GM19351 (cell line): ENCODE measurements at regions not wholly inside any gene's neighbourhood (a gene's known extent, or its start where the extent isn't known, plus 50 kb on each side); places are given as distances from the start of the nearest gene placed in this dataset.
A peak's percentile ranks its signal among the peaks of the same experiment; 100 is the strongest.
"Not testable (repeated sequence)": the region's sequence is repeated elsewhere in the genome, so short reads cannot be mapped to it uniquely, and the experiment has no call there.

ENCODE experiments used
- ATAC-seq: cut with Tn5 transposase; IDR thresholded peaks from one replicate; pipeline ENCODE4 v1.9.1; 2021; ENCODE audit warnings: mild to moderate bottlenecking, moderate library complexity; ENCODE audit not compliant: unreplicated experiment

DNA sequence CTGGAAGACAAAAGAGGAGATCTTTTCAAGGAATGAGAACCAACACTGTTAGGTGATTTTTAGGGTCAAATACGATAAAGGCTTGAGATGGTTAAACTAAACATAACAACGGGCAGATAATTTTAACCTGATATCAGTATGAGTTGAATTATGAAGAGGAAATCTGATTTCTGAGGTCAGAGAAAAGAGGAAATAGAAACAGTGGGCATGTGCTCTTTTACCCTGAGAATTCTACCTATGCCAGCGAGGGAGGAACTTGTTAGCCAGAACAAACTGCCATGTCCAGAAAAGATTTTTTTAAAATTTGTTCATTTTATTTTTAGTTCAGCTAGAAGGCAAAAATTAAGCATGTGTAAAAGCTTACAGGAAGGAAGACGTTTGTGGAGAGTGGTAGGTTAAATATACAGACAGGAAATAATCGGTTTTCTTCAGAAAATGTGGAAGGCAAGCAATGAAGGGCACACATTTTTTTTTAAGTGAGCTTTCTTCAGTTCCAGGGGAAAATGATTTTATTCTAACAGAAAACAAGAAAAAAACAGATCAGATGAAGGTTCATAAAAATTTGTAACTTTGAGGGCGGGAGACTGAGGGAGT lies 1745.3 kb downstream of the MRPL39 start:
- no peak for ATAC-seq

DNA sequence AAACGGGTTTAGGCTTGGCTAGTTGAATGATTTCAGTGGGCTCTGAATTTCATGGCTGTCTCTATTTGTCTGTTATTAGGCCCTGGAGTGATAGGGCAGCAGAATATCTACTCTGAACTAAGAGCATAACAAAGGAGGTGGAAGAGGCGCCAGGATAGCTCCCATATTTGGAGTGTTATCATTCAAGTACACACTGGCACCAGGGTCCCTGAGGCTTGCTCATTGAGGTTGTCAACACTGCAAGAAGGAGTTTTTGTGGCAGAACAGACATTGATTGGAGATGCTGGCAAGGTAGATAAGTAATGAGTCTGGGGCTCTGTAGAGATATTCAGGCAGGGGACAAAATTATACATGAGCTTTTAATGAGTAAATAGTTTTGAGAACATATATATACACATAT lies 1748.4 kb downstream of the MRPL39 start:
- no peak for ATAC-seq

DNA sequence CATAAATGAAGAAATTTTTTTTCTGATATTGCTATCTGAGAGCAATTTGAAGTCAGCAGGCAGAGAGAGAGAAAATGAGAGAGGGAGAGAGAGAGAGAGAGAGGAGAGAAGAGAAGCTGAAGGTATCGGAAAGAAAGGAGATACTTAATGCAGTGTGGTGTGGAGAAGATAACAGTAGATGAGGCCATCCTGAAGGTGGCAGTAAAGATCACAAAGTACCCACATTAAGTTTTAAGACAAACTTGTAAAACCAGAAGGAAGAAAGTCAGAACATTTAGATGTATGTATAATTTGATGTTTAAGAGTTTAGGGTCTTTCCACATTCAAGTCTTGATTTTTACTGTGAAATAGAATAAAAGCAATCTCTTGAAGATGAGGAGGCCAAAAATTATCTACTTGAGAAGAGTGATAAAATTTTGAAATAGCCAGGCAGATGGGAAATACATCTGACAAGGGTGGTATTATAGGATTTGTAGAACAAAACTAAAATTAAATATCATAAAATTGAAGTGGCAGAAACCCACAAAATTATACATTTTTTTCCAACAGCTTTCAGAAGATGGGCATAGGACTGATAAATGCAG lies 1753.4 kb downstream of the MRPL39 start:
- ATAC-seq: peak; percentile 79

DNA sequence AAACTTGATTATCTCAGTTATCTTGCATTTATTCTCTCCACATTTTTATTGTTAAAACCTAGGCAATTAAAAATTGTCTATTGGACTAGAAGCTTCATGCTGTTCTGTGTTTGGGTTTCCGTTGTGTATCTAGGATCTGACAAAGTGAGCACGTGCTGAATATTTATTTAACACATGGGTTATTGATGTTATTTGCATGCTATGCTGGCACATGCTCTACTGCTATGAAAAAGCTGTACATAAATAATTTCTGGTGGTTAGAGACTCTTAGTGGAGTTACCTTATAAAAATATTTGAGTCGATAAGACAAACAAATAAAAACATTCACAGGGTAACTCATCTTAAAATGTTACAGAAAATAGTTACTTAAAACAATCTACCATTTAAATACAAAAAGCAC lies 1769.7 kb downstream of the MRPL39 start:
- ATAC-seq: no peak

DNA sequence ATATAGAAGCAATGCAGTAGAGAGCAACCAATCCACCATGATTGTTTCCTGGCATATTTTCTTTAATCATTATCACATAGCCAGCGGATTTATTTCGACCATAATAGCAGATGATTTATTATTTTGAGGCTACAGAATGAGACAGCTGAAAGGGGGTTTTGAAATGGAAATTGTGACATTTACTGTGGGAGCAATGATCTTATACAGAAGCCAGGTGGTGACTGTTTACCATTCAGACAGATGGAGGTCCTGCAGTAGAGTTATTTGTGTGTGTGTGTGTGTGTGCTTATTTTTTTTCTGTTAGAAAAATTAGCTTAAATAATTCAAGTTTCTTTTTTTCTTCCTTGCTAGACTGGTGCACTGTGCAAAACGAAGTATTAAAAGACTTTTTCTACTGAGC lies 1784.5 kb downstream of the MRPL39 start:
- no peak for ATAC-seq

DNA sequence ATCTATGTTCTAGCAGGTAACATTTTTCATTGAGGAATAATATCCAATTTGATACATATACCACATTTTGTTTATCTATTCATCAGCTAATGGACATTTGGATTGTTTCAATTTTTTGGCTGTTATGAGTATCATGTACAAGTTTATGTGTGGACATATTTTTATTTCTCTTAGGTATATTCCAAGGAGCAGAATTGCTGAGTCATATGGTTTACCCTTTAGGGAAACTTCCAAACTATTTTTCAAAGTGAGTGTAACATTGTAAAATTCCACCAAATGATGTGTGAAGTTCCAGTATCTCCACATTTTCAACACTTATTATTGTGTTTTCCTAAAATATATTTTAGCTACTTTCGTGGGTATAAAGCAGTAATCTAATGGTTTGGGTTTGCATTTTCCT lies 1789.9 kb downstream of the MRPL39 start:
- ATAC-seq: no peak

DNA sequence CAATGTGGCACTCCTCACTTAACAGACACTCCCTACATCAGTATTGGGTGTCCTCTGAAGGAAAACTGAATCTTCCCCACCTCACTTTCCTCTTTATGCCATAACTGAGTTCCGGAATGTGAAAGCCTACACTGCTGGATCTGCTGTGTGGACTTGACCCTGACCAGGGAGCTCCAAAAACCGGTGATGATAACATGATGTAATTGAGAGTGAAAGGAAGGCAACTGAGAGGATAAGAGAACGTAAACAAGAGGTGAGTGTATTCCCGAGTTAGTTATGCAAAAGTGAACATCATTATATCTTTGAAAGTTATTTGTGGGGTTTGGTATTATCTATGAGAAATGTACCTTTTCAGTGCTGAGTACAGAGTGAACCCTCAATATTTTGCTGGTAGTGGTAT lies 1794.8 kb downstream of the MRPL39 start:
- ATAC-seq: no peak

DNA sequence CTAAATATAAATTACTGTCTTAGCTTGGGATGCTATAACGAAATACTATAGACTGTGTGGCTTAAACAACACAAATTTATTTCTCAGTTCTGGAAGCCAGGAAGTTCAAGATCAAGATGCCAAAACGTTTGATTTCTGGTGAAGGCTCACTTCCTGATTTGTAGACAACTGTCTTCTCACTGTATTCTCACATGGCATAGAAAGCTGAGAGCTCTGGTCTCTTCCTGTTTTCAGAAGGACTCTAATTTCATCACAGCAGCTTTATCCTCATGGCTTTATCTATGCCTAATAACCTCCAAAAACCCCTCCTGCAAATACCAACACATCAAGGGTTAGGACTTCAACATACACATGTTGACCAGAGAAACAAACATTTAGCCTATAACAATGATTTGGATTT lies 1795.5 kb downstream of the MRPL39 start:
- no peak for ATAC-seq

DNA sequence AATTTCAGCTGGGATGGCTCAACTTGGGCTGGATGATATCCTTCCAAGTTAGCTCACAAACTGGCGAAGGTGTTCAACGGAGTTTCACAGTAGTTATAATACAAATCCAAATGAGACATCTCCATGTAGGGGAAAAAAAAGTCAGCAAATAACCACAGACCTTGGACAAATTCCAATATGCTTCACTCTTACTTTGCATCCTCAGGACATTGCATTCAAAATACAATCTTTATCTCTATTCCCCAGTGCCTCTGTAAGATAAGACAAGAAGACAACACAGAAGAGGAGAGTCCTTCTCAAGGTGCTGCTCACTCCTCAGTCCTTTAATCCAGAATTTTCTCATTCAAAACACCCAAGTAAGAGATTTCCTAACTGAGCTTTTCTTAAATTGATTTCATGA lies 1797.7 kb downstream of the MRPL39 start:
- no peak for ATAC-seq

DNA sequence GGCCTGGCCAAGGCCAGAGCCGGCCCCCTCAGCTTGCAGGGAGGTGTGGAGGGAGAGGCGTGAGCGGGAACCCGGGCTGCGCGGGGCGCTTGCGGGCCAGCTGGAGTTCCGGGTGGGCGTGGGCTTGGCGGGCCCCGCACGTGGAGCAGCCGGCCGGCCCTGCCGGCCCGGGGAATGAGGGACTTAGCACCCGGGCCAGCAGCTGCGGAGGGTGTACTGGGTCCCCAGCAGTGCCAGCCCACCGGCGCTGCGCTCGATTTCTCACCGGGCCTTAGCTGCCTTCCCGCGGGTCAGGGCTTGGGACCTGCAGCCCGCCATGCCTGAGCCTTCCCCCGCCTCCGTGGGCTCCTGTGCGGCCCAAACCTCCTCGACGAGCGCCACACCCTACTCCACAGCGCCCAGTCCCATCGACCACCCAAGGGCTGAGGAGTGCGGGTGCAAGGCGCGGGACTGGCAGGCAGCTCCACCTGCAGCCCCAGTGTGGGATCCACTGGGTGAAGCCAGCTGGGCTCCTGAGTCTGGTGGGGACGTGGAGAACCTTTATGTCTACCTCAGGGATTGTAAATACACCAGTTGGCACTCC lies 1800.2 kb downstream of the MRPL39 start:
- not testable (repeated sequence) for ATAC-seq

DNA sequence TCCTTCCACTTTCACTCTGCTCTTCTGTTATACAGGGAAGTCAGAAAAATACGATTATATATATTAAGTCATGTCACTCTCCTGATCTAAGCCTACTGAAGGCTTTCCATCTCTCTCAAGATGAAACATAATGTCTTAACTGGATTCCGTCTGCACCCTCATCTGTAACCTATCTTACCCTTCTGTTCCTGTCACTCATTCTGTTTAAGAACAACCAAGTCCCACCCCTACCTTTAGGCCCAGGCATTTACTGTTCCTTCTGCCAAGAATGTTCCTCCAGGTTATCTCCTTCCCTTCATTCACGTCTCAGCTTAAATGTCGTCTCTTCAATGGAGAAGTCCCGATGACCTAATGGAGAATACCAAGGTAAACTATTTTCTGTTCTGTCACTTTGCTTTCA lies 1802.4 kb downstream of the MRPL39 start:
- no peak for ATAC-seq

DNA sequence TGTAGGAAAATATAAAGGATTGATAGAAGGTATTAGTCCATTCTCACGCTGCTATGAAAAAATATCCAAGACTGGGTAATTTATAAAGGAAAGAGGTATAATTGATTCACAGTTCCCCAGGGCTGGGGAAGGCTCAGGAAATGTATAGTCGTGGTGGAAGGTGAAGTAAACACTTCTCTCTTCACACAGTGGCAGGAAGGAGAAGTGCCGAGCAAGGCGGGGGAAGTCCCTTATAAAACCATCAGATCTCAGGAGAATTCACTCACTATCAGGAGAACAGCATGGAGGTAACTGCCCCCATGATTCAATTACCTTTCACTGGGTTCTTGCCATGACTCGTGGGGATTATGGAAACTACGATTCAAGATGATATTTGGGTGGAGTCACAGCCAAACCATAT lies 1806.0 kb downstream of the MRPL39 start:
- ATAC-seq: no peak

DNA sequence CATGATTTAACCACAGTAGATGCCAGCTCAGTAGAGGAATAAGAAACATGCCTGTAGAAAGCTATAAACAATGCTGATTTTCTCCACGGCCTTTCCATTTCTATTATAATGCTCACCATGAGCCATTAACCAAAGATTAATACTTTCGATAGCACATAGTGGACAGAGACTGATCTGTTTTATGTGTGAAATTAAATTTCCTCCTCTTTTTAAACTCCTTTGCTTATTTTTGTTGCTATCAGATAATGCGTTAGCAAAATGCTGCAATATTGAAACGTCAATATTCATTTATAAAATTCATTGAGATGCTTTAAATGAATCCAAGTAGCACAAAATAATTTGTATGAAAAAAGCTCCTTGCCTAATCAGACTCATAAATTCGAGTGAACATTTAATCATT lies 1807.9 kb downstream of the MRPL39 start:
- no peak for ATAC-seq

DNA sequence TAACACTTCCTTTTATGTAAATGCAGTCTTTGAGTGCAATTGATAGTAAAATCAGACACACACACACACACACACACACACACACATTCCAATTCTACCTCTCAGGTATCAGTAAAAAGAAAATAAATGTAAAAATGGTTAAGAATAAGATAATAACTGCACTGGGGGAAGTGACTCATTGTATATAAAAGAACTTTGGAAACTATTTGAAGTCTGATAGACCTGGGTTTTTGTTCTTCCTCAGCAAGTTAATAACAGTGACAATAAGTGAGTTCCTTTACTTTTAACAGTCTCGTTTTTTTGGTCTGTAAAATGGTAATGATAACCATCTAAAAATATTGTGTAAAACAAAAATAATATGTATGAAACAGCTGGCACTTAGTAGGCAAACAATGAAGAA lies 1815.0 kb downstream of the MRPL39 start:
- ATAC-seq: no peak

DNA sequence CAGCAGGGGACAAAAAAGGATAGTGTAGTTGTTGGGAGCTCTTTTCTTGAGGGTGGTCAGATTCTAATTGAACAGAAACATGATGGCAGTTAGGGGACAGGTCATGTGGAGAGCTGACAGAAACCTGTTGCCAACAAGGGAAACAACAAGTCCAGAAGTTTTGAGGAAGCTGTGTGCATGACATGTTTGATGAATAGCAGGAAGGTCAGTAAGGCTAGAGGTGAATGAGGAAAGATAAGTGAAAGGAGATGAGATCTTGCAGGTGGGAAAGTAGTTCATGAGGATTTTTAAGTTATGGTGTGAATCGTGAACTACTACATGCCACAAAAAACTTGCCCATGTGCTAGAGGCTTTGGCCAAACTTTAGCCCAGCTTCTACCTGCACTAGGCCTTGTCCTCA lies 1817.4 kb downstream of the MRPL39 start:
- no peak for ATAC-seq

DNA sequence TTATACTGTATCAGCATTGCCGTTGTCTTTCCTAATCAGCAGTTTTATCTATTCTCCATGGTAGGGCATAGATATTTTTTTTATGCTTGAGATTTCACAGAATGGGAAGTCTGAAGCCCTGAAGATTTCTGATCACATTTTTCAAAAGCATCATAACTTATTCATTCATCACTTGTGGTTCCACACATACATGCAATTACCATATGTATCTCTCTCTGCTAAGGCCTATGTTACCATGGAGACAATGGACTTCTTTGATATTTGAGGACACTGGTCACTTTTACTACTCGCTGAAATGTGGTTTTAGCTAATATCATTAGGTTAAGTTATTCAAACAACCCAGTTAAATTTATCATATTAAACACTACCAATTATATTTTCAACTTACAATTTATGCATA lies 1827.0 kb downstream of the MRPL39 start:
- no peak for ATAC-seq

DNA sequence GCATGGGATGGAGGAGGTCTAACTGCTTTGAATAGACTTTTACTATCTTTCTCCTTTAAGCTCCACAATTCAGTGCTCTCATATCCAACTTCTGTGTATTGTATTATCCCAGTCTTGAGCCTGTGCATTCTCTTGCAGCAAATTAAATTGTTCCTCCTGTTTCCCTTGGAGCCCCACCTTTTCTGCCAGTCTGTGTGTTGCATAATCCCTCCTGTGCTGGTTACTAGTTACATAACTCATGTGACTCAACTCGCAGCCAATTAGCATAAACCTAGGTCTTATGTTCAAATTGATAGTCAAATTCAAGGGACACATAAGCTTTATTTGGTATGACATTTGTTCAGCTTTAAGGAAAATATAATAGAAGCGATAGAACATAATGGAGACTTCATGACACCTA lies 1863.5 kb downstream of the MRPL39 start:
- no peak for ATAC-seq

DNA sequence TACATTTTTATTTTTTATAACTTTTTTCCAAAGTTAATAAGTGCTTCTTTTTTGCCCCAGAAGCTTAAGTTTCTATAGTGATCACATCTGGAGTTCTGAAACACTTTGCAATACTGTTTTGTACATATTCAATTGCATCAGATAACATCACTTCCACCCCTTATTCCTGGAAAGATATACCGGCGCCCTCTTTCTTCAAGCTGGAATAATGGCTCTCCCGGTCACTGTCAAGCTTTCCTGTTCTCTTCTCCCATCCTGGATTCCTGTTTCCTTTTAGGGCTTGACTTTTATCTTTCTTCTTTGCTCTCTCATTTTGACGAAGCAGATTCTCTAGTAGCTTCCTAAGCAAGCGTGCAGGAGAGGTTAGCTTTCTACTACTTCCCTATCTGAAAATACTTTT lies 1866.8 kb downstream of the MRPL39 start:
- no peak for ATAC-seq

DNA sequence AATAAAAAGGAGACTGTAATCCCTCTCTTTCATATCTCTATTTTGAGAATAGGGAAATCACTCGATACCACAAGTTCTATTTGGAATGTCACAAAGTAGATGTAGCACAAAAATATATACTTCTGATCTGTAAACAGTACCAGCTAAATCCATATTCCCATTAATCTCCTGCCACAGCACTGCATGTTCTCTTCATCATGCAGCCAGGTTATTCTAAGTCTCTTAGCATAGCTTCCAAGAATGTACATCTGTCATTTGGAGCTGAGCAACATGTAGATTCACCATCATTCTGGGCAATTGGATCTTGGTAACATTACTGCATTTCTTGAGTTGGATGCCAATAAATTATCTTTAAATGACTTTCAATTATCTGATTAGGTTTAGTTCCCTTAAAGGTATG lies 1874.5 kb downstream of the MRPL39 start:
- ATAC-seq: no peak

DNA sequence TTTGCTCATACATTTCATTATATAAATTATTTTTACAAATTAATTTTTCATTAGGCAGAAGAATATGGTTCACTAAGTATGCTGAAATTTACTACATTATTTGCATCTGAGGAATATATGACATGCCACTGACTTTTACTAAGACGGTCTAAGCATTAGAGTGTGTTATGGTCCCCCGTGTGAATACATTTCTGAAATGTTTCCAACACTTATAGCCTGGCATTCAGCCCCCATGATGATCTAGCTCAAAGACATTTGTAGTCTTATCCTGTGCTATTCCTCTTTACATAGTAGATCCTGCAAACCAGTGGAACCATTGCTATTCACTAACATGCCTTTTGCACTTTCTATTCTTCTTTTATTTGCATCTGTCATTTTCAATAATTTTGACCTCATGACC lies 1878.0 kb downstream of the MRPL39 start:
- ATAC-seq: no peak

DNA sequence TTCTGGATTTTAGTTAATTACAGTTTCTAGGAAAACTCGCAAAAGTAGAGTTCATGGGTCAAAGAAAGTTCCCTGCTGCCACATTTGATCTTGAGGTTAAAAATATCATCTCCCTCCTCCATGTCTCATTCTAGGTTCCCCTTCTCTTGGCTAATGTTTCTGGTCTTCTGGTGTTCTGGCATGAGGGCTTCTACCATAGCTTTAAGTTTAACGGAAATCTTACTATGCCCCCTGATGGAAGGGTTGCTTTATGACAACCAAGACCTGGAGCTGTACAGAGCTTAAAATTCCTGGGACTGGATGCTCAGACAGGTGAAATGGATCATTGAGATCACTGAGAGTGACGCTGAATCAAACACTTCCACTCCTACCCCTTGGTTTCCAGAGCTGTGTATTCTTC lies 1881.7 kb downstream of the MRPL39 start:
- ATAC-seq: no peak

DNA sequence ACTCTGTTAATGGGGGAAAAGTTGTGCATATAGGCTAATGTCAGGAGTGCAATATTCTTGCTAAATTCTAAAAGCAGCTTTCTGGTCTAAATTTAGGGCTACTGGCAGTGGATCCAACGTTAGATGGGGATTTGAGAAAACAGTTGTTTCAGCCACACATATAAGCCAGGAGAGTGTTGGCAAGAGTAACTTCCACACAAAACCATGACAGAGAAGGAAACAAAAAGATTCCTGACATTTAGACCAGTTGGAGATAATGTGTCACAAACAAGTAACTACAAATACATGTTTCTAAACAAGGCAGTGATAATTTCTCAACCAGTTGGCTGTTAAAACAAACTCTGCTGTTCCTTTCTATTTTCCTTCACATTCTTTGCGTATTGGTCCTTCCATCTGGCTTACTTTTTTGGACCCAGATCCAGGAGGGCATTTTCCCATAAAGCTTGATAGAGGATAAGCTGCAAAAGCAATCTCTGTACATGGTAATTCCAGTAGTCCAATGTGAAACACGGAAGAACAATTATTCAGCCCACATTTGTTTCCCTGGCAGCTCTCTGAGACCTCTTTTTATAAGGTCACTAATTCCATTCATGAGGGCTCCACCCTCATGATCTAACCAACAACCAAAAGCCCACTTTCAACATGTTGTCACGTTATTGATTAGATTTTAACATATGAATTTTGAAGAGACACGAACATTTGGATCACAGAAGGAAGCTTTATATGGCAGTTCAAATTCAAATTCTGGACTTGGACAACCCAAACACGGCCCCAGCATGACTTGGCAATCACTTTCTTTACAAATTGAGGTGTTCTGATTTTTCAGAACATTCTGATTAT lies 1888.6 kb downstream of the MRPL39 start:
- ATAC-seq: no peak
